Transverse colon (tissue), 4 donors: ENCODE measurements at regions not wholly inside any gene's neighbourhood (a gene's known extent, or its start where the extent isn't known, plus 50 kb on each side); places are given as distances from the start of the nearest gene placed in this dataset.

Source experiments
- EP300 ChIP-seq: sonication (generic); formaldehyde crosslinking; IDR thresholded peaks from one replicate; pipeline ENCODE4 v1.6.1; 2017; ENCODE audit warnings: antibody characterized with exemption, low read depth
- POLR2A ChIP-seq: fragments of 450-650 bp; IDR thresholded peaks from one replicate; pipeline ENCODE4 v1.6.1; 2016; ENCODE audit warnings: antibody characterized with exemption, mild to moderate bottlenecking, moderate library complexity
- POLR2AphosphoS5 ChIP-seq, 3 donors: sonication (generic); formaldehyde crosslinking; IDR thresholded peaks; one replicate each; pipeline ENCODE4 v1.6.1; 2016; ENCODE audit warnings: antibody characterized with exemption in 3 of 3
- TF ChIP-seq, protein P1 (sequence below), 5 experiments: fragments of 200-600 bp in 3 of 5; fragments of 450-650 bp in 2 of 5; sonication (generic) in 3 of 5; IDR thresholded peaks; 1 replicate in 2 of 5; 2 replicates in 3 of 5; pipeline ENCODE4 v1.5.1; 2016 to 2017; ENCODE audit warnings: antibody characterized with exemption in 5 of 5, inconsistent platforms in 3 of 5, mild to moderate bottlenecking in 2 of 5, moderate library complexity in 1 of 5

DNA sequence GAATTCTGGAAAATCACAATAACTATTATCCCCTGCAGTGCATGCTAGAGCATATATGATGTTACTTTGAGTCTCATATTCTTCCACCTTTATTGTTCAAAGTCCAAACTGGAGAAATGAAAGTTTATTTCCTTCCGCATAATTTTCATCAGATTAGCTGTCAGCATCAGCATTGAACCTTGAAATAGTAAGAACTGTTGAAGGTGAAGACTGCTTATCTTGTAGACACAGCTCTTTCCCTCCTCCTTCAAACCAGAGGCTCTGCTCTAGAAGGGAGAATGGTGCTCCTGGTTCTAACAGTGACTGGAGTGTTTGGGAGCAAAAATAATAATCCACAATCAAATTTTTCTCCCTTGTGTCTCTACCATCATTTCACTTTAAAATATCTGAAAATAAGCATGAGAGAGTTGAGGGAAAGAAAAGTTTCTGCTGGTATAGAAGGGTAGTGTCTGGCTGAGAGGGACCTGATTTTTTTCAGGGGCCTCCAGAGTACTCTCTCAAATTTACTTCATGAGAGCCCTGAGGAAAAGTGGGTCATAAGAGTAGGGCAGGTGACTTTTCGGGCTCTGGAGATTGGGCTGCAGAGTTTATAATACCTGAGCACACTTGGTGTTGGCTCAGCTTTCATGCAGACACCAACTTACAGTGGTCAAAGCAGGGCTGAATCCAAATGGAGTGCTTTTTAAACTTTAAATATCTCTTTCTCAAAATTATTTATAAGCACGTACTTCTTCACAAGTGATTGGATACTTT lies 170.4 kb downstream of the ZDHHC21 start:
- TF ChIP-seq, protein P1, sequence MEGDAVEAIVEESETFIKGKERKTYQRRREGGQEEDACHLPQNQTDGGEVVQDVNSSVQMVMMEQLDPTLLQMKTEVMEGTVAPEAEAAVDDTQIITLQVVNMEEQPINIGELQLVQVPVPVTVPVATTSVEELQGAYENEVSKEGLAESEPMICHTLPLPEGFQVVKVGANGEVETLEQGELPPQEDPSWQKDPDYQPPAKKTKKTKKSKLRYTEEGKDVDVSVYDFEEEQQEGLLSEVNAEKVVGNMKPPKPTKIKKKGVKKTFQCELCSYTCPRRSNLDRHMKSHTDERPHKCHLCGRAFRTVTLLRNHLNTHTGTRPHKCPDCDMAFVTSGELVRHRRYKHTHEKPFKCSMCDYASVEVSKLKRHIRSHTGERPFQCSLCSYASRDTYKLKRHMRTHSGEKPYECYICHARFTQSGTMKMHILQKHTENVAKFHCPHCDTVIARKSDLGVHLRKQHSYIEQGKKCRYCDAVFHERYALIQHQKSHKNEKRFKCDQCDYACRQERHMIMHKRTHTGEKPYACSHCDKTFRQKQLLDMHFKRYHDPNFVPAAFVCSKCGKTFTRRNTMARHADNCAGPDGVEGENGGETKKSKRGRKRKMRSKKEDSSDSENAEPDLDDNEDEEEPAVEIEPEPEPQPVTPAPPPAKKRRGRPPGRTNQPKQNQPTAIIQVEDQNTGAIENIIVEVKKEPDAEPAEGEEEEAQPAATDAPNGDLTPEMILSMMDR (IDR thresholded peaks at IDR 0.05) = no peak
- TF ChIP-seq EP300 = no peak
- TF ChIP-seq POLR2AphosphoS5 (IDR thresholded peaks at IDR 0.05) = no peak
- no peak for TF ChIP-seq POLR2A
